CD14-positive monocyte (primary cell): ENCODE measurements at regions not wholly inside any gene's neighbourhood (a gene's known extent, or its start where the extent isn't known, plus 50 kb on each side); places are given as distances from the start of the nearest gene placed in this dataset.

Experiments
- DNase-seq, 3 donors: peaks; one replicate each; pipeline ENCODE4 v3.0.0-alpha.2; 2011 to 2022
- H2AFZ ChIP-seq: 2 replicates; pipeline ENCODE4 v1.6.0; 2012; ENCODE audit warnings: mild to moderate bottlenecking, low read depth, low read length, inconsistent platforms; ENCODE audit not compliant: insufficient read depth, poor library complexity, severe bottlenecking
- H3K27ac ChIP-seq, 2 donors: 1 replicate in 1 of 2; 2 replicates in 1 of 2; pipeline ENCODE4 v1.5.1; 2012 to 2013; ENCODE audit warnings: low read length in 2 of 2, control low read depth in 1 of 2, inconsistent platforms in 1 of 2, low read depth in 1 of 2, mild to moderate bottlenecking in 1 of 2
- H3K27me3 ChIP-seq, 2 donors: one replicate each; pipeline versions ENCODE4 v1.6.0 to v1.6.1; 2011 to 2013; ENCODE audit warnings: low read length in 2 of 2; ENCODE audit not compliant: control insufficient read depth in 2 of 2, insufficient read depth in 2 of 2
- H3K36me3 ChIP-seq, 2 donors: replicated peaks in 1 of 2; 1 replicate in 1 of 2; 2 replicates in 1 of 2; pipeline versions ENCODE4 v1.5.1 to v1.6.1; 2012 to 2013; ENCODE audit warnings: low read length in 2 of 2, control low read depth in 1 of 2, inconsistent platforms in 1 of 2, mild to moderate bottlenecking in 1 of 2; ENCODE audit not compliant: insufficient read depth in 2 of 2, control insufficient read depth in 1 of 2
- H3K4me1 ChIP-seq, 2 donors: 1 replicate in 1 of 2; 2 replicates in 1 of 2; pipeline versions ENCODE4 v1.5.1 to v1.6.1; 2012 to 2013; ENCODE audit warnings: low read length in 2 of 2, control low read depth in 1 of 2, inconsistent platforms in 1 of 2, mild to moderate bottlenecking in 1 of 2, moderate library complexity in 1 of 2; ENCODE audit not compliant: insufficient read depth in 2 of 2, control insufficient read depth in 1 of 2
- H3K4me2 ChIP-seq: replicated peaks from 2 replicates; pipeline ENCODE3; 2012; ENCODE audit warnings: low read length, moderate library complexity, mild to moderate bottlenecking; ENCODE audit not compliant: poor library complexity, severe bottlenecking; ENCODE audit errors: extremely low read depth
- H3K4me3 ChIP-seq, 3 experiments: fragments of 200-600 bp in 1 of 3; sonication (generic) in 1 of 3; replicated peaks in 1 of 3; 1 replicate in 2 of 3; 2 replicates in 1 of 3; pipeline ENCODE4 v1.5.1; 2011 to 2013; ENCODE audit warnings: low read length in 3 of 3, mild to moderate bottlenecking in 3 of 3, control low read depth in 2 of 3, low read depth in 2 of 3, inconsistent platforms in 1 of 3, moderate library complexity in 1 of 3
- H3K79me2 ChIP-seq: 2 replicates; pipeline ENCODE4 v1.6.0; 2012; ENCODE audit warnings: mild to moderate bottlenecking, control low read depth, inconsistent platforms, low read length, moderate library complexity; ENCODE audit not compliant: insufficient read depth
- H3K9ac ChIP-seq: 2 replicates; pipeline ENCODE4 v1.6.0; 2017; ENCODE audit warnings: low read length, mild to moderate bottlenecking; ENCODE audit not compliant: insufficient read depth, poor library complexity, severe bottlenecking
- H3K9me3 ChIP-seq, 2 donors: replicated peaks in 1 of 2; 1 replicate in 1 of 2; 2 replicates in 1 of 2; pipeline versions ENCODE4 v1.5.1 to v1.6.1; 2012 to 2013; ENCODE audit warnings: low read length in 2 of 2, control low read depth in 1 of 2; ENCODE audit not compliant: control insufficient read depth in 1 of 2, insufficient read depth in 1 of 2
- H4K20me1 ChIP-seq: 2 replicates; pipeline ENCODE4 v1.6.0; 2012; ENCODE audit warnings: mild to moderate bottlenecking, low read length, control low read depth, moderate library complexity; ENCODE audit not compliant: insufficient read depth
- H3K27ac Mint-ChIP-seq, 7 donors: one replicate each; pipeline ENCODE4 v1.8.0; 2020; ENCODE audit warnings: mild to moderate bottlenecking in 7 of 7, mixed read lengths in 7 of 7, moderate library complexity in 6 of 7, inconsistent platforms in 2 of 7
- H3K27me3 Mint-ChIP-seq, 3 donors: one replicate each; pipeline ENCODE4 v1.8.0; 2021 to 2022; ENCODE audit warnings: low read depth in 3 of 3, mild to moderate bottlenecking in 3 of 3, mixed read lengths in 3 of 3, moderate library complexity in 3 of 3, inconsistent platforms in 1 of 3
- H3K36me3 Mint-ChIP-seq, 2 donors: one replicate each; pipeline ENCODE4 v1.8.0; 2020; ENCODE audit warnings: mixed read lengths in 2 of 2, inconsistent platforms in 1 of 2, mild to moderate bottlenecking in 1 of 2
- H3K4me1 Mint-ChIP-seq: one replicate; pipeline ENCODE4 v1.8.0; 2020; ENCODE audit warnings: mild to moderate bottlenecking, mixed read lengths
- H3K4me3 Mint-ChIP-seq, 2 donors: one replicate each; pipeline ENCODE4 v1.8.0; 2020; ENCODE audit warnings: mild to moderate bottlenecking in 2 of 2, mixed read lengths in 2 of 2, moderate library complexity in 1 of 2
- H3K9me3 Mint-ChIP-seq, 7 donors: one replicate each; pipeline ENCODE4 v1.8.0; 2020 to 2022; ENCODE audit warnings: mixed read lengths in 7 of 7, mild to moderate bottlenecking in 6 of 7, moderate library complexity in 6 of 7, inconsistent platforms in 2 of 7
- CTCF ChIP-seq: fragments of 200-600 bp; IDR thresholded peaks from one replicate; pipeline ENCODE4 v1.8.0; 2022; ENCODE audit warnings: antibody characterized with exemption, mild to moderate bottlenecking
- WGBS: methylation state at CpG from one replicate; pipeline ENCODE4 v1.1.5; 2013; ENCODE audit warnings: missing lambda C conversion rate; ENCODE audit not compliant: insufficient coverage; 5-methylcytosine and 5-hydroxymethylcytosine counted together
- intact Hi-C, 2 donors: fragments of 100-400 bp; cut with micrococcal nuclease; formaldehyde crosslinking; loops; one replicate each; pipeline versions ENCODE4 v1.15.0 to v1.15.1; 2023

GRCh38 chr1:232302376-232303221 lies 327.3 kb downstream of the SIPA1L2 start:
- Histone ChIP-seq H3K36me3 (no peaks in the 10 kb centered on the region), H3K4me3 (no peak overlapping the region), H3K9ac (no peak overlapping the region), H3K4me1 (no peaks in the 10 kb centered on the region), H3K9me3 (no peaks in the 10 kb centered on the region), H3K4me2 (no peak overlapping the region), H2AFZ (no peak overlapping the region), H3K79me2 (no peaks in the 10 kb centered on the region), H3K27ac (no peak overlapping the region), H4K20me1 (no peaks in the 10 kb centered on the region), H3K27me3 (peaks cover 0 to 2% of the 10 kb centered on the region in 2 donors)
- no peak overlapping the region for H3K4me3 Mint-ChIP-seq
- H3K4me1 Mint-ChIP-seq, result no peaks in the 10 kb centered on the region
- peaks cover 0 to 6% (median 1%) of the 10 kb centered on the region in 7 donors for H3K9me3 Mint-ChIP-seq
- no peaks in the 10 kb centered on the region for H3K36me3 Mint-ChIP-seq
- TF ChIP-seq CTCF, result no peak
- no peak for DNase-seq
- intact Hi-C loops, result no loop called here
- no peak overlapping the region for H3K27ac Mint-ChIP-seq
- 83% methylated on average over 1 of the region's 4 CpGs for WGBS
- peaks cover 3 to 27% (median 10%) of the 10 kb centered on the region in 3 donors for H3K27me3 Mint-ChIP-seq

GRCh38 chr1:232301246-232301645 lies 328.7 kb downstream of the SIPA1L2 start:
- no peak overlapping the region for H3K4me3 Mint-ChIP-seq
- no peak overlapping the region for H3K4me2 ChIP-seq
- no peaks in the 10 kb centered on the region for H3K4me1 ChIP-seq
- H3K36me3 Mint-ChIP-seq, result no peaks in the 10 kb centered on the region
- H3K27me3 Mint-ChIP-seq, result peaks cover 5 to 18% (median 6%) of the 10 kb centered on the region in 3 donors
- H3K4me1 Mint-ChIP-seq, result no peaks in the 10 kb centered on the region
- no peak overlapping the region for H2AFZ ChIP-seq
- H4K20me1 ChIP-seq, result no peaks in the 10 kb centered on the region
- no peak for TF ChIP-seq CTCF
- H3K9ac ChIP-seq, result no peak overlapping the region
- no peaks in the 10 kb centered on the region for H3K36me3 ChIP-seq
- DNase-seq, result no peak
- WGBS, result no CpG with 5 or more reads among the region's 8 CpGs
- no peaks in the 10 kb centered on the region for H3K9me3 ChIP-seq
- H3K27me3 ChIP-seq, result peaks cover 0 to 2% of the 10 kb centered on the region in 2 donors
- H3K4me3 ChIP-seq, result no peak overlapping the region
- H3K79me2 ChIP-seq, result no peaks in the 10 kb centered on the region
- no peak overlapping the region for H3K27ac ChIP-seq
- intact Hi-C loops, result no loop called here
- peaks cover 0 to 4% (median 0%) of the 10 kb centered on the region in 7 donors for H3K9me3 Mint-ChIP-seq
- no peak overlapping the region for H3K27ac Mint-ChIP-seq
